ENCODE measurements at regions not wholly inside any gene's neighbourhood (a gene's known extent, or its start where the extent isn't known, plus 50 kb on each side); places are given as distances from the start of the nearest gene placed in this dataset.

DNA sequence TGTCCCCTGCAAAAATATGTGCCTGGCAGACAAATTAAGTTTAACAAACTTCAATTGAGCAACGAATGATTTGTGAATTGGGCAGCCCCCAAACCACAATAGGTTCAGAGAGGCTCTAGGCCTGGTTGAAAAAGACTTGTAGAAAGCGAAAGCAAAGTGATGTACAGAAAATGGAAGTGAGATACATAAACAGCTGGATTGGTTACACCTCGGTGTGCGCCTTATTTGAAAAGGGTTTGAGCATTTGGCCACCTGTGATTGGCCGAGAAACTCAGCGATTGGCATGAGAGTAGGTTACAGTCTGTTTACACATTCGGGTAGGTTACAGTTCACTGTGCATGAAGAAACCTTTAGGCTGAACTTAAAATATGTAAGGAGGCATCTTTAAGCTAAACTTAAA, 136.9 kb downstream of the CD83 start:
- DNase-seq (ENCODE audit: low read depth in 2 of 2) = no peak

DNA sequence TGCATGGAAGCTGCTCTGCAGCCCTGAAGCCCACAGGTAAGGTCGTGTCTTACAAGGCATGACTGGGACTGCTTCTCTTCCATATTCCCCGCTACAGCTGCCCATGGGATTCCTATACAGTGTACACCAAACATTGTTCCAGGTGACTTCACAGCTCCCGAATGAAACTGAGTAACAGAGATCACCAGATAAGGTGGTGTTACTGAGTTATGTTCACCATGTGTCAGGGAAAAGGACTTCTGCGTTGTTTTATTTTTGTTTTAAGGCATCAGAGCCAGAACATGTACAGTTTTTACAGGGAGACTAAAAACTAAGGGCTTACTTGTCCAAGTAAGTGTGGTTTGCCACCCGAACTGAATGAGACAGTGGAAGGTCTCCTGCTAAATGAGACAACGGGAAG, 138.3 kb downstream of the CD83 start:
- DNase-seq (ENCODE audit: low read depth in 2 of 2) = no peak

DNA sequence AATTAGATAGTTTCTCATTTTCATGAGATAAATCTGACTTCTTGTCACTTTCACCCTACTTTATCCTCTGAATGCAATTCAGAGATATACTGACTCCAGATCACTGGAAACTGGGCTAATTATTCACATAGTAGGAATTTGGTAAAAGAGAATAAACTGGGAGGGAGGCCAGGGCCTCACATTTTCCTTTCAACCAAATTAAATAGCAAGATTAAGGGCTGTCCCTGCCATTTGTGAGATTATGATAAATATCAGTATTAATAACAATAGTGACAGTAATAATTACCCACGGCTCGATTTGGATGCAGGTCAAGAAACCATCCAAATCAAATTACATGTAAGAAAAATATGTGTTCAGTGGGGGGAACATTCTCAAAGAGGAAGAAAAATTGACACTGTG, 140.5 kb downstream of the CD83 start:
- no peak for DNase-seq (ENCODE audit: low read depth in 2 of 2)

DNA sequence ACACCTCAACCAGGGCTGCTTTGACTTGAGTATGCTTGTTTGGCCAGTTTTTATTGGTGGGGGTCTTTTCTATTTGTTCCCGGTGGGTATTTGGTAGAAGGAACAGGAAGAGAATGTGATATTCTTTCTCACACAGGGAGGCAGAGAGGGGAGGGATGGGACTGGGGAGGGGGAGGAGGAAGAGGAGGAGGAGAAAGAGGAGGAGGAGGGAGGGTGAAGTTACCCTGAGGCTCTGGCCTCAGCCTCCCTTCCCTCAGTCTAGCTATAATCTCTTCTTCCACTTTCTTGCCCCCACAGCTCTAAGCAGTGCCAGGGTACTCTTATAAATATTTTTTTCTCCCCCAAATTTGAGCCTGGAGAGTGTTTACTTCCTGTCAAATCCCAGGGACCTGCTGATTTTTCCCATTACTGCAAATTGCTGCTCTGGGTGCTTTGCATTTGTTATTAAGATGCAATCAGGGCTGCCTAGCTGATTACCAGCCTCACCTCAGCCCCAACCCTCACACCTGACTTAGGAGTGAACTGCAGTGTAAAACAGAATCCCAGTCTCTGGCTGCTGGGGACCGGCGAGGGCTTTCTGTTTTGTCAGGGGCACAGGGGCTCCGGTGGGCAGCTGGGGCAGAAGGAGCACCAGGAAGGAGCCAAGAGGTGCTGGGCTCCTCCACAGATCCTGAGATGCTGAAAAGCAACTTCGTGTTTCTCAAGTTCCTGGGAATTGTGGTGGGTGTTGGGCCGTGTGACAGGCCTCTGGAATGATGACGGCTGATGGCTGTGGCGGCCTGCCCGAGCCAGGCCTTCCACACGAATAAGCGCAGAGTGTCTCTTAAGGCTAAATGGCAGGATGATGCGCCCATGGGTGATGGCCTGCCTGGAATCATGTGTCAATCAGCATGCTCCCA, 141.4 kb downstream of the CD83 start:
- DNase-seq (ENCODE audit: low read depth in 2 of 2) = no peak

DNA sequence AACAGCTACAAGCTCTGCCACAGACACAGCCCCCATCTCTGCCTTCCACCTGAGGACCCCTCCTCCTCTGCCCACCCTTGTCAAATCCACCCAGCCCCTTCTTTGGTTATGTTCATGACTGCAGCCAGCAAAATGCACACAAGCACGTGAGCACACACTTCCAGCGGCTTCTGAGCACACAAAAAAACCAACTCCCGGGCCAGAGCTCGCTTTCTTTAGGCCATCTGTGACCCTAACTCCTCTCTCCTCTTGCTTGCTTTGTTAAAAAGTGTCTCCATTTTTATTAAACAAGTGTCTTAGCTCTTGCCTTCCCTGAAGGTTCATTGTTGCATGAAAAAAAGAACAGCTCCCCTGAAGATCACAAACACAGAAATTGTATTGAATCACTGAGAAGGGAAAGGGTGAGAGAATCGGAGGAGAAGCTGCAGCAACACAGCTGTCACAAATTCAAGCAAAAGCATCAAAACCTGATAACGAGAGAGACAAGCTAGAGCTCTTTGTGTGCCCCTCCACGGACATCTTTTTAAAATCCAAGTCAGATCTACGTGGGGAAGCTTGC, 142.1 kb downstream of the CD83 start:
- DNase-seq (ENCODE audit: low read depth in 2 of 2) = no peak

DNA sequence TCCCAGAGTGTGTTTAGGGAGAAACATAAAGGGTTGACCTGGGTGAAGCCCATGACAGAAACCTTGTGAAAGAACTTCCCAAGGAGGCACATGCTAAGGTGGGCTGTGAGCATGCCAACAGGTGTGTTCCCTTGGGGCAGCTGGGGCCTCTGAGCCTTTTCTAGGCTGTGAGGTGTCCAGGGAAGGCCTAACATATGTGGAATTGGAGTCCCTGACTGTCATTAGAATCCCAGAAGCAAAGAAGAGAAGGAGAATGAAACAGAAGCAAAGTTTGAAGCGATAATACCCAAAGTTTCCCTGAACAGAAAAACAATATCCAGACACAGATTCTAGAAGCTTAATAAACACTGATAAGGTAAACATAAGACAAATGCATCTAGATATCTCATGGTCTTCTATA, 143.3 kb downstream of the CD83 start:
- no peak for DNase-seq (ENCODE audit: low read depth in 2 of 2)

DNA sequence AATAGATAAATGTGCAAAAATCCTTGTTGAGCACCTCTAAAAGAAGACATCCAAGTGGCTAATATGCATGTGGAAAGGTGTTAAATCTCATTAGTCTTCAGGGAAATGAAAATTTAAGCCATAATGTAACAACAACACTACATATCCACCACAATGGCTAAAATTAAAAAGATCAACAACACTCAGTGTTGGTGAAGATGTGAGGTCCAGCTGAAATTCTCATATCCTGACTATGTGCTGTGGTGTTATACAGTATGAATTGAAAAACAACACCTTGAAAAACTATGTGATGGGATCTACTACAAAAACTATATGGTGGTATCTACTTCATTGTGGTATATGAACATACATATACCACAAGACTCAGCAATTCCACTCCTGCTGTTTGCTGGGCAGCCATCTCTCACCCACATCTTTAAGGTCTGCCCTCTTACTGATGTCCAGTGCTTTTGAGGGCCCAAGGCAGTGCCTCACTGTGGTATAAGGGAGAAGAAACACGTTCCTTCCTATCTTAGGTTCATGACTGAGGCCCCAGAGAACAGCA, 146.4 kb downstream of the CD83 start:
- no peak for DNase-seq (ENCODE audit: low read depth in 2 of 2)

DNA sequence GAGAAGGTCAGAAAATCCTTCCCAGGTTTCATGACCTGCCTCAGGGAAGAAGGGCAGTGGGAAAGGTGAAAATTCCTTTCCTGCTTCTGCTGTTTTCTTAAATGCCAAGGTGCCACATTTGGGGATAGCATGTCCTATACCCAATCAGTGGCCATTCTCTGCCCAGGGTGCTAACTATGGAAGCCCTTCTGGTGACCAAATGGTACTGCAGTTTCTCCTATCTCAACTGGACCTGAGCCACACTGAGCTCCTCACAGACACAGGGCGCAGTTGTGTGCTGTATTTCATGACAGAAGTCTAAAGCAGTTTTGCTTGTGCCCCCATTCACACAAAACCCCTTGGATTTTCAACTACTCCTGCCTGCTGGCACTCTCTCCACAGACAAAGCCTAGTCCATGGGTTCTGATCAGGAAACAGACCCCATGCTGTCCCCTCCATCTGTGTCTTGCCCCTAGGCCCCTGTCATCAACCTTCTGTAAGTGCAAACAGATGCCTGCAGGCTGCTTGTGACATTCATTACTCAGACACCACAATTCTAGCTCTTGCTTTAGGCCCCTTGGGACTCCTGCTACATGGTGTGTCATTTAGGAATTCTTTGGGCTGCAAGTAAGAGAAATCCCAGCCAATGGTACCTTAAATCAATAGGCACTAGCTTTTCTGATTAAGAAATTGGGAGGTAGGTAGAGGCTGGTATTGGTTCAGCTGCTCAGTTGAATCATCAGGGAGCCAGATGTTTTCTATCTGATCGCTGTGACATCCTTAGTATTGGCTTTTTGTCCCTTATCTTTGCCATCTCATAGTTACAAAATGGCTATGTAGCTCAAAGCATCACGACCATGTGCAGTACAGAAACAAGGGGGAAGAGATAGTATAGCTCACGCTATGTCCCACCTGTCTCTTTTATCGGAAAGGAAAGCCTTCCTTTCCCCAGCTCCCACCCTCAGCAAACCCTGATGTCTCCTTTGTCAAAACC, 147.8 kb downstream of the CD83 start:
- DNase-seq (ENCODE audit: low read depth in 2 of 2) = no peak

DNA sequence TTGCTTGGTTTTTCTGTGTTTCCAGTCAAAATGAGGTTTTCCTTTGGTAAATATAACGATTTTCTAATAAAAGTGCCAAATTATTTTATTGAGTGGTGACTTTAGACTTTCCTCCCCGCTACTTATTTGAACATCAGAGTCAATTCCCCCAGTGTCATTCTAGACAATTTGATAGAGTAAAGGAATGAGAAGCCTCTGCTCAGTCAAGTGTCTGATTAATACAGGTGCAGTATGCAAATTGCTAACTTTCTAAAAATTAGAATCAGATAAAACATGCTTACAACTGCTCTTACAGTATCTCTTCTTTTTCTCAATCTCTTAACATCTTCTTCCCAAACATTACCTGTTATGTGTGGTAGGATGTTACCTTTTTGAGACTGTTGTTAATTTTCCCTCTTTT, 148.7 kb downstream of the CD83 start:
- DNase-seq (ENCODE audit: low read depth in 2 of 2) = no peak

DNA sequence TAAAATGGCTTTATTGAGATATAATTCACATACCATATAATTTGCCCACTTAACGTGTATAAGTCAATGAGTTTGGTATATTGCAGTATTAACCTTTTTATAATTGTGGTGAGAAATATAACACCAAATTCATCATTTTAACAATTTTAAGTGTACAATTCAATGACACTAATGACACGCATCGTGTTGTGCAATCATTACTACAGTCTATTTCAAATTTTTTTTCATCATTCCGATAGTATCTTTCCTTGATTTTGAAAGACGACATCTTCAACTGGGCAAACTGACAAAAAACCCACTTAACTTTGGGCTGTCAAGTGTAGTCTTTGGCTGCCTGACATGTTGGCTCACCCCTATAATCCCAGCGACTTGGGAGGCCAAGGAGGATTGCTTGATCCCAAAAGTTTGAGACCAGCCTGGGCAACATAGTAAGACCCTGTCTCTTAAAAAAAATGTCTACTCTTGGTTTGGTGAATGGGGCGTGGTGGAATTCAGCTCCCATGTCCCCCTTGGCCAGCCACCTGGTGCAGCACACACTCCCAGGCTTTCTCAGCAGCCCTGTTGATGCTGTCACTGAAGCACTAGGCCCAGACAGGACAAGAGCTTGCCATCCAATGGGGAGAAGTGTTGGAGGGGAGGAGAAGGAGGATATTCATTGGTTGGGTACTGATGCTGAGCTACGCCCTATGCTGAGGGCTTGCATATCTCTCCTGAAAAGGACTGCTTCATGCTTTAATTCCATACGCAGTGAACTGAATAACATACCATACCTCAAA, 150.5 kb downstream of the CD83 start:
- no peak for DNase-seq (ENCODE audit: low read depth in 2 of 2)

DNA sequence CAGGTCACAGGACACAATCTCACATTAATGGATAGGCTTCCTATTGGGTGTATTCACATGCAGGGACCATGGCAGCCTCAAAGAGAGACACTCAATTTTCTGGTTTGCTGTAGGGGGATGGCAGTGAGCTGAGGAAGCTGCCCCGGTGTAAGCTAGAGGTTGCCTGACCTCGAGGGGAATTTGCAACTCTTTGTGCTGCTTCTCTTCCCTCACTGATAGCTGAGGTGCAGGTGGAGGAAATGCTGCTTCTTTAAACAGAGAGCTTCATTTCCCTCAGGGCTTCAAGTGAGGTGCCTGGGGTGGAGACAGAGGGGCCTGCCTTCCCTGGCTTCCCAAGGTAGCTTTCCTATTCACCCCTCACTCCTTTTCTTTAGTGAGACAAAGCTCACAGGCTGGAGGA, 151.9 kb downstream of the CD83 start:
- no peak for DNase-seq (ENCODE audit: low read depth in 2 of 2)

DNA sequence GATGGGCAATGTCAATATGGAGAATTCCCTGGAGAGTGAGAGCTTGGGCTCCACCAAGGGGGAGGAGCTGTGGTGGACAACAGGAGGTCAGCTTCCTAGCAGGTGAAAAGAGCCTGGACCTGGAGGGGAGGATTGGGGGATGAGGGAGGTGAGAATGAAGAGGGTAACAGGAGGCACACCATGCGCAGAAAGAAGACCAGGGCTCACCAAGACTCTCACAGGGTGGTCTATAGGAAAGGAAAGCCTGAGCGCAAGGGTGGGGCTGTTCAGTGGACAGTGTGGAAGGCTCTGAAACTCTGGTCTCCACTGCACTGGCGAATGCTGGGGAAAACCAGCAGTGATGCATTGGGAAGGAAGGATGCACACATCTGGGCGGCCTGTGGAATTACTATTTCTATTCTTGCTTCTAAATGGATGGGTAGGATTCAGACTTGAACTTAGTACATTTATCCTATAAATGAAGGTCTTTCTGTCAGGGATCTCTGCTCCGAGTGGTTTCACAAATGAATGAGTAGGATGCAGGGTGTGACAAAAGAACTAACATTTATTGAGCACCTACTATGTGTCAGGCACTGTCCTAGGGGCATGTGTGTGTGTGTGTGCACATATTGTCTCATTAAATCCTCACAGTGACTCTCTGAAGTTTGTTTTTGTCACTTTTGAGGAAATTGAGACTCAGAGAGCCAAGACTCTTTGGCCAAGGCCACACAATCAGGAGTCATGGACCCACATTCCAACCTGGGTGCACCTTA, 152.7 kb downstream of the CD83 start:
- DNase-seq (ENCODE audit: low read depth in 2 of 2) = no peak

DNA sequence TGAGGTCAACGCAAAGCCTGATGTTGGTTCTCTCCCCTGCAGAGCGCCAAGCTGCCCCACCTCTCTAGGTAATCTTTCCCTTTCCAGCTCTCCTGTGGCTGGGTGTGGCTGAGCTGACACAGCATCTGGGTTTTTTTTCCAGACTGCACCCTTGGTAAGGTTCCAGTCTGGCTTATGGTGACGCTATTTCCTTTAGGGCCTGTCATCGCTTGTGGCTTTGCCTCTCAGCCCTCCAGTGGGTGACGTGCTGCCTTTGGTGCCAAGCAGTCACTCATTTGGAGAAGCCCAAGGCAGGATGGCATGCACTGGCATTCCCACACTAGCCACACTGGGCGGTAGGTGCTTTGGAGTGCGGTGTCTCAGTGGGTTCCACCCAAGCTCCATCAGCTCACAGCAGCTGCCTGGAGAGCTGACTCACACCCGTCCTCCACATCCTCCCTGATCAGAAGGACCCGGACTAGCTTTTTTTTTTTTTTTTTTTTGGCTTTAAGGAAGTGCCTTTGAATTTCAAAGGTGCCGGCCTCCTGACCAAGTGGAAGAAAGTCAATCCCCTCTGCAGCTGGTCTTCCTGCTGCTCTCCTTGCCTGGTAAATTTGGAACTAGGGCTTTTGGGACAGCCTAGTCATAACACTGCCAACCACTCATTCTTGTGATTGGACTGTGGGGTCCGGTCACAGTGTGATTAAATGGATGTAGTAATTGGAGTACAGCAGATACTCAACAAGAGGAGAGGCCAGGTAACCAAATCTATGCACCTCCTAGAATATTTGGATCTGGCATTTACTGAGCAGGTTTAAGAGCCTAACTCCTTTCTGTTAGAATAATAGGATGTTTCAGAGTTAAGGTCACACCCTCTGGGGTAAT, 153.6 kb downstream of the CD83 start:
- peak; percentile 34 to 65 for DNase-seq (ENCODE audit: low read depth in 2 of 2)

DNA sequence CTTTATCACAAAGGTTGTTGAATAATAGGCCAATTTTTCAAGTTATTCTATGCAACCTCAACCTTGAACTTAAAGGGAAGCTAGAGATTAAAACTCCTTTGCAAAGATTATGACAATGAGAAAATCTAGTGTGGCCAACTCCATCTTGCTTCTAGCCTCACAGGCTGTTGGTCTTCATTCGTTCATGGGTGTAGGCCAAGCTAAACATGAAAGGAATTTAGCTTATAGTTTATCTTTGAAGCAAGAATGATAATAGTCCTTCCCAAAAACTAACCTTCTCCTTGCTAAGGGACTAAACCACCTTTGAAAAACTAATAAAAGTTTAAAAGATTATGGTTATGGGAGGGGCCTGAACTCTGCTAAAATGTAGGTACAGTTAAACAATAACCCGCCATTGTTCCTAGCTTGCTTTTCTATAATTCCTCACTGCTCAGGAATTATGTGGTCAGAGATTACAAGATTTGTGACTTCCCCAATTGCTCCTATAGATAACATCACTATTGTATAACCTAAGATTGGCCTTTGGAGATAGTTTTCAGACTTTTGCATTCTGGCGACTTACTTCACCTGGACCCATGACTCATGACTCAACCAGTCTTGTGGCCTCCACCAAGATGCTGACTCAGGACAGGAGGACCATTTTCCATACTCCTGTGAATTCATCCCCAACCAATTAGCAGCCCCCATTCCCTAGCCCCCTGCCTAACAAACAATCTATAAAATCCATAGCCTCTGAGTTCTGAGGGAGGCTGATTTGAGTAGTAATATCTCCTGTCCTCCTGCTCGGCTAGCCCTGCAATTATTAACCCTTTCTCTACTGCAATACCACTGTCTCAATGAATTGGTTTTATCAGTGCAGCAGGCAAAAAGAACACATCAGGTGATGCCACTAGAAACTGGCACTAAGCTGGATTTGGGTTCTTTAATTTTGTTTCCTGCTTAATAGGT, 154.5 kb downstream of the CD83 start:
- no peak for DNase-seq (ENCODE audit: low read depth in 2 of 2)

DNA sequence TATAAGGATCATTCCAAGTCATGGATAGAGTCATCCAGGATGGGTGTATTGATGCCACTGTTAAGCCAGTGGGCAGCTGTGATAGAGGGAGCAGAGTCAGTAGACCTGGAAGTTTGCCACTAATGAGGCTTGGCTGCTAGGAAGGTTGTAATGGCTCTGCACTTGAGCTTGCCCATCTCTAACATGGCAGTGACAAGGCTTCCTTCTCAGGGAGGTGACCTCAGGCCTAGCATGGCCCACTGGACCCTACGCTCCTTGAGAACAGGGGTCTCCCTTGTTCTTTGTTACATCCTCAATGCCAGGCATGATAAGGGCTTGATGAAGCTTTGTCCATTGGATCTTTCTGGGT, 155.1 kb downstream of the CD83 start:
- DNase-seq (ENCODE audit: low read depth in 2 of 2) = no peak

DNA sequence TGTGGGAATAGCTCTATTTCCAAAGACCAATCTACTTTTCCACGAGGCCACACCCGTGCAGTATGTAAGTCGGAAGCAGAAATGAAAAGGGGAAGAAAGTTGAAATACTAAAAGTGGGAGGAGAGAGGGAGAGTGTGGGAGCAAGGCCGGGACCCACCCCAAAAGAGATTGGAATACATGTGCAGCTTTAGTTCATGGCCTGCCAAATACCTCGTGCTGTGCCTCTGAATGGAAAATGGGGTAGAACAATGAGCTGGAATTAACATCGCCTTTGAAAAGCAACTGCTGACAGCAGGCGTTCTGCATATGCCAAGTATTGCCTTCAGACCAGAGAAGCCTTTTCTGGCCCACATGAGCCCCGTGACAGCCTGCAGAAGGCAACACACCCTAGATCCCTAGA, 155.6 kb downstream of the CD83 start:
- no peak for DNase-seq (ENCODE audit: low read depth in 2 of 2)

DNA sequence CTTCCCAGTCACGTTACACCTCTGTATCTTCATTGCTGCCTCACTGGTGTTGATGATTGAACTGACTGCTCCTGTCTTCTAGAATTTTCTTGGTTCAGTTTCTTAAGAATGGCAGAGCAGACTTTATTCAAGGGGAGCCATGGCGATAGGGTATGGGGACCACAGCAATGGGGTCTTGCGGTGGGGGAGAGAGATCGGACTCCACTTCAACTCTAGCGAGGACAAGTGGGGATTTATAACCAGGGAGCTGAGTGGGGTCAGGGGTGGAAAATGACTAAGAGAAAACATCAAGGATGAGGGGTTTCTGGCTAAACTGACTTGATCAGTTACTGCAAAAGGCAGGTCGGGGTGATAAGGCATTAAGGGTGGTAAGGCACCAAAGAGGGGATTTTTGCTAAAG, 156.4 kb downstream of the CD83 start:
- no peak for DNase-seq (ENCODE audit: low read depth in 2 of 2)

All from stimulated activated CD8-positive, alpha-beta memory T cell treated with anti-CD3 and anti-CD28 coated beads, Interleukin-15, amount 100 ng/mL, for 48 hours (primary cell).